Myocyte (in vitro differentiated cells): ENCODE measurements at regions not wholly inside any gene's neighbourhood (a gene's known extent, or its start where the extent isn't known, plus 50 kb on each side); places are given as distances from the start of the nearest gene placed in this dataset.
A peak's percentile ranks its signal among the peaks of the same experiment; 100 is the strongest.

Experiments used
- DNase-seq: peaks from one replicate; pipeline ENCODE4 v3.0.0-alpha.2; 2012; ENCODE audit warnings: low read depth

GRCh38 chr5:115377468-115378217 lies 81.2 kb upstream of the CCDC112 start:
- DNase-seq = peak; percentile 70

DNA sequence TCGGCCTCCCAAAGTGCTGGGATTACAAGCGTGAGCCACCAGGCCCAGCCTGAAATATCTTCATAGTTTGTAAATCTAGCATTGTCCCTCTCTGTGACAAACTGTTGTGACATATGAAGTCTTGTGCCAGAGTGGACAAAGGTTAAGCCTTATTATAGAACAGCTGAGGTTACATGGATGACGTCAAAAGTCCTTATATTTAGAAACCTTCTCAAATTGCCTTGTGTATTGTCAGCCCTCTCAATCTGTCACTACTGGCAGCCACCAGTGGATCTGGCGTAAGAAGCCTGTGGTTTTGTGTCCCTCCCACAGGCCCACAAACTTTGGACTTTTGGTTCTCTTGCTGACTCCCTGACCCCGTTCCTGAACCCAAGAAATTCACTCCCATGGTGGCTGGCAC lies 79.4 kb upstream of the CCDC112 start:
- DNase-seq = peak; percentile 93

DNA sequence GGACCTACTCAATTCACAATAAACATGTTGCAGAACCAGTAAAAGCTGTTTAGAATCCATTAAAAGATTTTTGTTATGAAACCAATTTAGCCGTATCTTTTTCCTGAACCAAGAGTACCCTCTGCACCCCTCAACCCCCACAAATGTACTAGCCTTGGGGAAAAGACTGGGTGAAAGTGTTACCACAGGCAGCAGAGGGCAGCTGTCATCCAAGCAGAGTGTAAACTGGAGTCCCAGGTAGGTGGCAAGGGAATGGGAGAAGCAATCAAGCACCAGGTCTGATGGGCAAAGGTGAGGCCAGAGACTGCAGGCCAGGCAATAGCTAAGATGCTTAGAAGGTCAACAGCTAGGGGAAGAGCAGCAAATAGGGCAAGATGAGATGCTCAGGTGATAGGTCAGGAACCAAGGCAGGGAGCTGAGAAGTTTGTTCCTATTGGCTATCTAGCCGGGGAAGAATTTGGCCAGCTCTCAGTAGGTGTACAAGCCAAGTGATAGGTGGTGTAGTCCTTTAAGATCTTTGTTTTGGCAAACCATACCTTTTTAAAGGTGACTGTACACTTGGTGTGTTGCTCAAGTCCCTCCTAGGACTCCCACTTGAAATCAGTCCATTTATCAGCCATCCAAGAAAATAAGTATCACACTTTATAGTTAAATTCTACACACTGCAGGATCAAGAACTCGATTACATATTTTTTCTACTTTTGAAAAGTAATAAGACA lies 77.8 kb upstream of the CCDC112 start:
- no peak for DNase-seq

- DNase-seq = no peak
Observed at GRCh38 chr5:115372146-115372545, 75.7 kb upstream of the CCDC112 start.

DNA sequence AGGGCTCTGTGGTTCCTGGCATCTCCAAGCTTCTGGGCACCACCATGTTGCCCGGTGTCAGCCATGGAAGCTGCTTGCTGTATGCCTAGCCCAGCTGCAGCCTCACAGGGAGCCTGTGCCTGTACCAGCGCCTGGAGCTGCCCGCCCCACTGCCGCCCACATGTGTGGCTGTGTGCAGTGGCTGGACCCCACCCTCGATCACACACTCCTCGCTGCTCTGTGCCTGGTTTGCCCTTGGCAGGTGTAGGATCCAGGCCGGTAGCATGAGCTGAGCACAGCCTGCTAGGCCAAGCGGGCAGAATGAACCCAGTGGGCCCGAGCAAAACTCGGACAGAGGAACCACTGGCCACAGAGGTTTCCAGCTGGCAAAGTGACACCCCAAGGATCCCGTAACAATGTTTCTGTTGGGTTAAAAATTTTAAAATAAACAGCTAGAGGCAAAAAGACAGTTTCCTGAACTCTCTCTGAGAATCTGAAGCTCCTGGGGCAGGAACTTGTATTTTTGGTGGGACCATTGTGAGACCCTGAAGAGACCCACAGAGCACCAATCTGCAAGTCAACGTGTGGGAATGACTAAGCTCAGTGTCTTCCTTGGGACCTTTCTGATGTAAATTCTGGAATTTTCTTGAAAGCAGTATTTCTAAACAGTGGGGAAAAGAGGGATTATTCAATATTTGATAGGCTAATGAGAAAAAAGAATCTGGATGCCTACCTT lies 73.1 kb upstream of the CCDC112 start:
- no peak for DNase-seq

- DNase-seq = peak; percentile 96
Observed at GRCh38 chr5:115366223-115366622, 69.8 kb upstream of the CCDC112 start.

GRCh38 chr5:115363879-115364278 lies 67.4 kb upstream of the CCDC112 start:
- no peak for DNase-seq

GRCh38 chr5:115360046-115360685 lies 63.7 kb upstream of the CCDC112 start:
- no peak for DNase-seq

DNA sequence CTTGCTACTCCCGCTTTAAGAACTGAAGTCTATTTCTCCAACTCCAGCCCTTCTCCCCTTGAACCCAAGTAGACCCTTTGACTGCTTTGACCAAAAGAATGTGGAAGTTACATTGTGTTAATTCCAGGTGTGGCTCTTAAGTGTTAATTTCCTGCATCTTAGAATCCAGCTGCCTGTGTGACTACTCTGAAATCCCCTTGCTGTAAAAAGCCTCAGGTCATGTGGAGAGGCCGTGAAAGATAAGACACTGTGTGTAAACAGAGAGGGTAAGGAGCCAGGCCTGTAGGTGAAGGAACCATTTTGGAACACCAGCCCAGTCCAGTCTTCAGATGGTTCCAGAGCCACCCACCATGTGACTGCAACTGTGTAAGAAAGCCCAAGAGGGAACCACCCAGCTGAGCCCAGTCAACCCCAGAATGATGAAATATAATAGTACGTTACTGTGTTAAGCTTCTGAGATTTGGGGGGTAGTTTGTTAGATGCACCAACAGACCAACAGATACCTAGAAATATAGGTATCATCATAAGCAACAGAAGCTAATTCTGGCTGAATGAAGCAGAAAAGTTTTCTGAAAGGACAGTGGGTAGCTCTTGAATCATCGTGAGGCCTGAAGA lies 59.4 kb upstream of the CCDC112 start:
- no peak for DNase-seq

- DNase-seq = no peak
Observed at GRCh38 chr5:115355095-115355494, 58.6 kb upstream of the CCDC112 start.

GRCh38 chr5:115354246-115354645 lies 57.8 kb upstream of the CCDC112 start:
- no peak for DNase-seq

- DNase-seq = no peak
Observed at GRCh38 chr5:115352571-115352970, 56.1 kb upstream of the CCDC112 start.

DNA sequence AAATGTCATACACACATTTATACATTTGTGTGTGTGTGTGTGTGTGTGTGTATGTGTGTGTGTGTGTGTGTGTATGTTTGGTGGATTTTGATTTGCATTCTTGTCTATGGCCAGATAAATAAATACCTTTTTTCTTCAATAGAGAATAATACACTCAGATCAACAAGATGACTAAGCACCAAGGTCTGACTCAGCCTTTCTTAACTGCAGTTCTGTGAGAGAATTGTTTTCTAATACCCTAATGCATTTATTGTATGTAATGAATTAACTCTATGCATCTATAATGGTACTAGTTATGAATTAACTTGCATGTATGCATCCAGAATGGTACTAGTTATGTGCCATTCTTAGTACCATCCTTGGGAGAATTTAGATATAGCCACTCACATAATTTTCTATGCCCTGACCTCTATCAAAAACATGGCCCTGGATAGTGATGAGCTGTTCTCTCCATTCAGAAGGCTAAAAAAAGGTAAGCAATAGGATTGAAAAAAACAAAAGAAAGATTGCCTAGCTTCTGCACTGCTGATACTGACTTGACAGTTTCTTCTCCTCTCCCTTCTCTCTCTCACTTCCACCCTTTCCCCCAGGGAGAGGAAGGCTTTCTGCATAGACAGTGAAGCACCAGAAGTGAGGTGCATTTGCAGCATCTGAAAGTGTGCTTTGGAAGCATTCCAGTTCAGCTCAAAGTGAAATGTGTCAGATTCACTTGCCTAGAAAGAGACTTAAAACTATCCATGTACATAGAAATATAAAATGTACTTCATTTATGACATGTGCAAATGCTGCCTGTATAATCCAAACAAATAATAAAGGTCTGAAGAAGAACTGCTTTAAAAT lies 55.1 kb upstream of the CCDC112 start:
- peak; percentile 41 for DNase-seq

DNA sequence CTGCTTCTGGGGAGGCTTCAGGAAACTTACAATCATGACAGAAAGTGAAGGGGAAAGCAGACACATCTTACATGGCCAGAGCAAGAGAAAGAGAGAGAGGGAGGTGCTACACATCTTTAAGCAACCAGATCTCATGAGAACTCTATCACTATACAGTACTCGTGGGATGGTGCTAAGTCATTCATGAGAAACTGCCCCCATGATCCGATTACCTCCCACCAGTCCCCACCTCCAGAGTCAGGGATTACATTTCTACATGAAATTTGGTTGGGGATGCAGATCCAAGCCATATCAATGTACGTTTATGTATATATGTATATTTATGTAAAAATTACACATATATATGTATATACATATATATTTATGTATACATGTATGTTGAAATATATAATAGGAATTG lies 54.4 kb upstream of the CCDC112 start:
- no peak for DNase-seq

GRCh38 chr5:115349001-115349817 lies 52.8 kb upstream of the CCDC112 start:
- DNase-seq = peak; percentile 90

GRCh38 chr5:115348175-115348574 lies 51.7 kb upstream of the CCDC112 start:
- DNase-seq = no peak
